GM12864 (cell line): ENCODE measurements at regions not wholly inside any gene's neighbourhood (a gene's known extent, or its start where the extent isn't known, plus 50 kb on each side); places are given as distances from the start of the nearest gene placed in this dataset.

Experiments
- DNase-seq: peaks from one replicate; pipeline ENCODE4 v3.0.0-alpha.2; 2011; ENCODE audit warnings: low read depth
- H3K4me3 ChIP-seq: 2 replicates; pipeline ENCODE4 v1.5.1; 2011; ENCODE audit warnings: mild to moderate bottlenecking, low read depth, low read length, control low read depth
- TF ChIP-seq, protein P1 (sequence below): IDR thresholded peaks from 2 replicates; pipeline ENCODE4 v1.5.1; 2011; ENCODE audit warnings: low read depth, mild to moderate bottlenecking, moderate library complexity, low read length, control low read depth, inconsistent platforms; ENCODE audit errors: missing control alignments

GRCh38 chr1:239655023-239655422 lies 268.7 kb downstream of the CHRM3 start:
- no peak overlapping the region for H3K4me3 ChIP-seq
- no peak for DNase-seq
- TF ChIP-seq, protein P1, sequence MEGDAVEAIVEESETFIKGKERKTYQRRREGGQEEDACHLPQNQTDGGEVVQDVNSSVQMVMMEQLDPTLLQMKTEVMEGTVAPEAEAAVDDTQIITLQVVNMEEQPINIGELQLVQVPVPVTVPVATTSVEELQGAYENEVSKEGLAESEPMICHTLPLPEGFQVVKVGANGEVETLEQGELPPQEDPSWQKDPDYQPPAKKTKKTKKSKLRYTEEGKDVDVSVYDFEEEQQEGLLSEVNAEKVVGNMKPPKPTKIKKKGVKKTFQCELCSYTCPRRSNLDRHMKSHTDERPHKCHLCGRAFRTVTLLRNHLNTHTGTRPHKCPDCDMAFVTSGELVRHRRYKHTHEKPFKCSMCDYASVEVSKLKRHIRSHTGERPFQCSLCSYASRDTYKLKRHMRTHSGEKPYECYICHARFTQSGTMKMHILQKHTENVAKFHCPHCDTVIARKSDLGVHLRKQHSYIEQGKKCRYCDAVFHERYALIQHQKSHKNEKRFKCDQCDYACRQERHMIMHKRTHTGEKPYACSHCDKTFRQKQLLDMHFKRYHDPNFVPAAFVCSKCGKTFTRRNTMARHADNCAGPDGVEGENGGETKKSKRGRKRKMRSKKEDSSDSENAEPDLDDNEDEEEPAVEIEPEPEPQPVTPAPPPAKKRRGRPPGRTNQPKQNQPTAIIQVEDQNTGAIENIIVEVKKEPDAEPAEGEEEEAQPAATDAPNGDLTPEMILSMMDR: no peak

- TF ChIP-seq, protein P1: no peak
- H3K4me3 ChIP-seq: no peak overlapping the region
- no peak for DNase-seq
These were observed 270.9 kb downstream of the CHRM3 start for GRCh38 chr1:239657291-239657690.

DNA sequence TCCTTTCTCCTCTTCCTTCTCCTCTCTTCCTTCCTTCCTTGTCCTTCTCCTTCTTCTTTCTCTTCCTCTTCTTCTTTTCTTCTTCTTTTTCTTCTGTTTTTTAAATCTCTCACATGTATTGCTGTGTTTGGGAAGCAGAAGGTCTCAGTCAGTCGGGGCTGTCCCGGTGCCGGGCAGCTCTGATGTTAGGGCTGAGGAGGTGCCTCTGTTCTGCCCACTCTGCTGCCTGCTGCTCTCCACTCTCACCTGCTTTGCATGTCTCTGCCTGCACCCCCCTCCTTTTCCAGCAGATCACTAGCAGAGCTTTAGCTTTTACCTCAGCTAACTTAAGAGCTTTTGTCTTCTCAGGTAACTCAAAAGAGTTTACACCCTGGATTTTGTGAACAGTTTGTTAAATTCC lies 276.6 kb downstream of the CHRM3 start:
- no peak for DNase-seq
- TF ChIP-seq, protein P1: no peak

GRCh38 chr1:239672256-239672655 lies 285.9 kb downstream of the CHRM3 start:
- TF ChIP-seq, protein P1: no peak
- DNase-seq: no peak
- no peak overlapping the region for H3K4me3 ChIP-seq

More for the DNA sequence above, 276.6 kb downstream of the CHRM3 start:
- no peak overlapping the region for H3K4me3 ChIP-seq

DNA sequence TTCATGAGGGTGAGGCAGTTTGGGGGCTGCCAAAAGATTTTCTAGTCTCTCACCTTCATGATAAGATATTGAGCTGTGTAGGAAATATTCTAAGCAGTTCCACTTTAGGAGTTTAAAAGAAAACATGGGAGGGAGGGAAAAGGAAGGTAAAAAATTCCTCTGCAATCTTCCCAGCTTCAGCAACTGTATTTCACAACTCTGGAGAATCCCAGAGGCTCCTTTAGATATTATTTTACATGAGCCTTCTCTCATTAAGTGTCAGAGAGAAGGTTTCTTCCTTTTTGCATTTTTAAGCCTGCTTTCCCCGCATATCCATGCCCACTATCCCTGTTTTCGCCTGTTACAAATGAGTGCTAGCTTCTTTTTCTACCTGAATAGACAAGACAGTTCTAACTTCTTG lies 289.4 kb downstream of the CHRM3 start:
- no peak for DNase-seq
- TF ChIP-seq, protein P1: no peak
- H3K4me3 ChIP-seq: no peak overlapping the region

GRCh38 chr1:239676522-239677273 lies 290.3 kb downstream of the CHRM3 start:
- H3K4me3 ChIP-seq: no peak overlapping the region
- TF ChIP-seq, protein P1: no peak
- DNase-seq: no peak

- no peak for DNase-seq
- no peak overlapping the region for H3K4me3 ChIP-seq
- TF ChIP-seq, protein P1: no peak
These were observed 291.0 kb downstream of the CHRM3 start for GRCh38 chr1:239677362-239677761.
